ENCODE measurements at regions not wholly inside any gene's neighbourhood (a gene's known extent, or its start where the extent isn't known, plus 50 kb on each side); places are given as distances from the start of the nearest gene placed in this dataset.

- DNase-seq (ENCODE audit: low read depth in 2 of 2), result no peak
These were observed 91.9 kb upstream of the RESF1 start for GRCh38 chr12:31867292-31867691.

- no peak for DNase-seq (ENCODE audit: low read depth in 2 of 2)
These were observed 92.7 kb upstream of the RESF1 start for GRCh38 chr12:31866523-31866922.

- DNase-seq (ENCODE audit: low read depth in 2 of 2), result no peak
These were observed 94.2 kb upstream of the RESF1 start for GRCh38 chr12:31865023-31865422.

GRCh38 chr12:31861360-31861759 lies 97.9 kb upstream of the RESF1 start:
- DNase-seq (ENCODE audit: low read depth in 2 of 2), result no peak

GRCh38 chr12:31860401-31860800 lies 98.8 kb upstream of the RESF1 start:
- no peak for DNase-seq (ENCODE audit: low read depth in 2 of 2)

GRCh38 chr12:31859232-31859977 lies 99.8 kb upstream of the RESF1 start:
- DNase-seq (ENCODE audit: low read depth in 2 of 2), result no peak

GRCh38 chr12:31855427-31855826 lies 103.8 kb upstream of the RESF1 start:
- DNase-seq (ENCODE audit: low read depth in 2 of 2), result no peak

- no peak for DNase-seq (ENCODE audit: low read depth in 2 of 2)
These were observed 105.2 kb upstream of the RESF1 start for GRCh38 chr12:31853977-31854376.

- no peak for DNase-seq (ENCODE audit: low read depth in 2 of 2)
These were observed 105.7 kb upstream of the RESF1 start for GRCh38 chr12:31853520-31853919.

GRCh38 chr12:31850268-31850667 lies 108.9 kb upstream of the RESF1 start:
- DNase-seq (ENCODE audit: low read depth in 2 of 2), result no peak

GRCh38 chr12:31849090-31849687 lies 110.0 kb upstream of the RESF1 start:
- no peak for DNase-seq (ENCODE audit: low read depth in 2 of 2)

GRCh38 chr12:31846405-31846804 lies 112.8 kb upstream of the RESF1 start:
- DNase-seq (ENCODE audit: low read depth in 2 of 2), result no peak

- DNase-seq (ENCODE audit: low read depth in 2 of 2), result no peak
These were observed 113.4 kb upstream of the RESF1 start for GRCh38 chr12:31845613-31846322.

- no peak for DNase-seq (ENCODE audit: low read depth in 2 of 2)
These were observed 114.7 kb upstream of the AMN1 start for GRCh38 chr12:31843398-31844095.

GRCh38 chr12:31837913-31838312 lies 109.1 kb upstream of the AMN1 start:
- DNase-seq (ENCODE audit: low read depth in 2 of 2), result no peak

GRCh38 chr12:31835276-31835882 lies 106.6 kb upstream of the AMN1 start:
- no peak for DNase-seq (ENCODE audit: low read depth in 2 of 2)

GRCh38 chr12:31834150-31834549 lies 105.3 kb upstream of the AMN1 start:
- DNase-seq (ENCODE audit: low read depth in 2 of 2), result no peak

- no peak for DNase-seq (ENCODE audit: low read depth in 2 of 2)
These were observed 104.2 kb upstream of the AMN1 start for GRCh38 chr12:31832740-31833729.

GRCh38 chr12:31828071-31828470 lies 99.2 kb upstream of the AMN1 start:
- no peak for DNase-seq (ENCODE audit: low read depth in 2 of 2)

GRCh38 chr12:31822761-31823160 lies 93.9 kb upstream of the AMN1 start:
- DNase-seq (ENCODE audit: low read depth in 2 of 2), result no peak

- DNase-seq (ENCODE audit: low read depth in 2 of 2), result no peak
These were observed 92.7 kb upstream of the AMN1 start for GRCh38 chr12:31821484-31821883.

Measured in stimulated activated CD8-positive, alpha-beta memory T cell treated with anti-CD3 and anti-CD28 coated beads, Interleukin-15, amount 100 ng/mL, for 4 hours (primary cell).